Activated CD4-positive, alpha-beta T cell treated with anti-CD3 and anti-CD28 coated beads, Interleukin-2, amount 10 ng/mL, durations not matched to agents 7 days and 5 days (primary cell): ENCODE measurements at regions not wholly inside any gene's neighbourhood (a gene's known extent, or its start where the extent isn't known, plus 50 kb on each side); places are given as distances from the start of the nearest gene placed in this dataset.
"Not testable (repeated sequence)": the region's sequence is repeated elsewhere in the genome, so short reads cannot be mapped to it uniquely, and the experiment has no call there.

ENCODE experiments used
- CTCF ChIA-PET: fragments of 350-600 bp; sonication (Branson Sonifier 250); formaldehyde crosslinking; loops from one replicate; lab custom pipeline; 2021; ENCODE audit warnings: antibody characterized with exemption; lab: Charles Lee
- POLR2A ChIA-PET: fragments of 350-600 bp; sonication (Branson Sonifier 250); formaldehyde crosslinking; loops from one replicate; lab custom pipeline; 2021; ENCODE audit warnings: antibody characterized with exemption; lab: Charles Lee
- DNase-seq: peaks from one replicate; pipeline ENCODE4 v3.0.0-alpha.2; 2020
- H3K27ac Mint-ChIP-seq: one replicate; pipeline ENCODE4 v1.8.0; 2021; ENCODE audit warnings: mild to moderate bottlenecking, moderate library complexity, mixed read lengths
- H3K27me3 Mint-ChIP-seq: one replicate; pipeline ENCODE4 v1.8.0; 2021; ENCODE audit warnings: mixed read lengths
- H3K36me3 Mint-ChIP-seq: one replicate; pipeline ENCODE4 v1.8.0; 2021; ENCODE audit warnings: low read depth, mixed read lengths
- H3K4me1 Mint-ChIP-seq: one replicate; pipeline ENCODE4 v1.8.0; 2021; ENCODE audit warnings: mixed read lengths
- H3K4me3 Mint-ChIP-seq: one replicate; pipeline ENCODE4 v1.8.0; 2021; ENCODE audit warnings: mild to moderate bottlenecking, moderate library complexity, mixed read lengths
- H3K9me3 Mint-ChIP-seq: one replicate; pipeline ENCODE4 v1.8.0; 2021; ENCODE audit warnings: mixed read lengths

DNA sequence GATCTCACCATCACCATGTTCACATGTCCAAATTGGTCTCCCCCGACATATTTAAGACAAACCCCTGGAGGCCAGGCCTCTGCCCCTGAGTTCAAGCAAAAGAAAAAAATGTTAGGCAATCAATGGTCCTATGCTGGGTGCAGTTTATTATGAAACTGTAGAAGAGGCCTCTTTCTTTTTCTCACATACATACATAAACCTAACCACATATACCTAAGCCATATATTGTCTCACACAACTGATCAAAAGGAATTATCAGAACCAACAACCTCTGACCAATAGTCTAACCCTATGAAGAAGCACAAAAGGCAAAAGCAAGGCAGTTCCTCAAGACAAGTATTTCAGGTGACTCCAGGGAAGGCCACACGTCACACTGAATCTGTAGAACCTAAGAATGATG is 49.9 kb downstream of the ILRUN start:
- H3K36me3 Mint-ChIP-seq: peaks cover 41% of the 10 kb centered on the region
- no peak overlapping the region for H3K27ac Mint-ChIP-seq
- ChIA-PET CTCF (interaction anchor here (1.1 to 2.5 kb wide), 2 partner anchors 10 to 445 kb away, joined by 4 to 6 read pairs; no protein-coding TSS in a partner anchor), POLR2A (no interaction called here)
- no peaks in the 10 kb centered on the region for H3K9me3 Mint-ChIP-seq
- no peak overlapping the region for H3K4me3 Mint-ChIP-seq
- no peak for DNase-seq
- H3K4me1 Mint-ChIP-seq: peaks cover 8% of the 10 kb centered on the region
- H3K27me3 Mint-ChIP-seq: no peaks in the 10 kb centered on the region

DNA sequence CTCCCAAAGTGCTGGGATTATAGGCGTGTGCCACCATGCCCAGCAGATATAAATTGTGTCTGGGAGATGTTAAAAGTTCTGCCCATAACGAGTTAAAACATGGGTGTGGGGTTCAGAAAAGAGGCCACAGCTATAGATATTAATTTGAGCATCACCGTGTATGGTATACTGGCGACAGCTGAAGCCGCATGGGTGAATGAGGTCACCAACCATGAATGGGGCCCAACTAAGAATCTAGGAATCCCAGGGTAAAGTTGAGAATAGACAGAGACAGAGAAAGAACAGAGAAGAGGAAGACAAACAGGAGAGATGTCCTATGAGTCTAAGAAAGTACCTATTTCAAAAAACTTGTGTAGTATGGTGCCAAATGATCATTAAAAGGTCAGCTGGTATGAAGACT is 50.9 kb downstream of the ILRUN start:
- H3K4me3 Mint-ChIP-seq: no peak overlapping the region
- ChIA-PET CTCF (no interaction called here), POLR2A (no interaction called here)
- H3K27ac Mint-ChIP-seq: no peak overlapping the region
- H3K27me3 Mint-ChIP-seq: no peaks in the 10 kb centered on the region
- H3K36me3 Mint-ChIP-seq: peaks cover 37% of the 10 kb centered on the region
- H3K4me1 Mint-ChIP-seq: peaks cover 2% of the 10 kb centered on the region
- no peaks in the 10 kb centered on the region for H3K9me3 Mint-ChIP-seq
- DNase-seq: no peak

DNA sequence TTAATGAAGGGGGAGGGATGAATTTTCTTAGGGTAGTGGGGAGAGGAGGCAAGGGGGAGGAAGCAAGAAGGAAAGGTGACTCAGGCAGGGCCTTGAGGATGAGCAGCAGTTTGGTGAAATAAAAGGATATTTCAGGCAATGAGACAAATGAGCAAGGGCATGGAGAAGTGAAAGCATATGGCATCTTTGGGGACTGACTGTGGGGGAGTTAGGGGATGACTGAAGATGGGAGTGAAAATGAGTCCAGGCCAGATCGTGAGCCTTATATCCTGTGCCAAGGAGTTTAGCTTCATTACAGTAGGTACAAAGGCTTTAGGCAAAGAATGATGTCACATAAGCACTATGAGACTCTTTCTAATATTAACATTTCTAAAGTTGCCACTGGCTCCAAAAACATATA is 51.9 kb downstream of the ILRUN start:
- no peak overlapping the region for H3K4me3 Mint-ChIP-seq
- H3K27ac Mint-ChIP-seq: no peak overlapping the region
- no peak for DNase-seq
- peaks cover 2% of the 10 kb centered on the region for H3K4me1 Mint-ChIP-seq
- no peaks in the 10 kb centered on the region for H3K9me3 Mint-ChIP-seq
- H3K27me3 Mint-ChIP-seq: no peaks in the 10 kb centered on the region
- H3K36me3 Mint-ChIP-seq: peaks cover 39% of the 10 kb centered on the region
- CTCF ChIA-PET: no interaction called here
- POLR2A ChIA-PET: no interaction called here

DNA sequence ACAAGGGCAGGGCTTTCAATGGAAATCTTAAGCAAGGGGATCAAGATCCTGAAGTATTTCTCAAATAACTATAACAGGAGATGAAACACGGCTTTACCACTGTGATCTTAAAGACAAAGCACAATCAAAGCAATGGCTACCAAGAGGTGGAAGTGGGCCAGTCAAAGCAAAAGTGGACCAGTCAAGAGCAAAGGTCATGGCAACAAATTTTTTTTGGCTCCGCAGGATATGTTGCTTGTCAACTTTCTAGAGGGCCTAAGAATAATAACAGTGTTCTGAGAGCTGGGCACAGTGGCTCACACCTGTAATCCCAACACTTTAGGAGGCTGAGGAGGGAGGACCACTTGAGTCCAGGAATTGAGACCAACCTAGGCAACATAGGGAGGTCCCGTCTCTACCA is 54.1 kb downstream of the ILRUN start:
- no peaks in the 10 kb centered on the region for H3K27me3 Mint-ChIP-seq
- H3K4me3 Mint-ChIP-seq: no peak overlapping the region
- H3K9me3 Mint-ChIP-seq: no peaks in the 10 kb centered on the region
- H3K36me3 Mint-ChIP-seq: peaks cover 36% of the 10 kb centered on the region
- POLR2A ChIA-PET: no interaction called here
- CTCF ChIA-PET: interaction anchor here (0.9 to 1.2 kb wide), 2 partner anchors 12 to 379 kb away, joined by 3 read pairs; no protein-coding TSS in a partner anchor
- DNase-seq: no peak
- no peak overlapping the region for H3K27ac Mint-ChIP-seq
- H3K4me1 Mint-ChIP-seq: peaks cover 2% of the 10 kb centered on the region

DNA sequence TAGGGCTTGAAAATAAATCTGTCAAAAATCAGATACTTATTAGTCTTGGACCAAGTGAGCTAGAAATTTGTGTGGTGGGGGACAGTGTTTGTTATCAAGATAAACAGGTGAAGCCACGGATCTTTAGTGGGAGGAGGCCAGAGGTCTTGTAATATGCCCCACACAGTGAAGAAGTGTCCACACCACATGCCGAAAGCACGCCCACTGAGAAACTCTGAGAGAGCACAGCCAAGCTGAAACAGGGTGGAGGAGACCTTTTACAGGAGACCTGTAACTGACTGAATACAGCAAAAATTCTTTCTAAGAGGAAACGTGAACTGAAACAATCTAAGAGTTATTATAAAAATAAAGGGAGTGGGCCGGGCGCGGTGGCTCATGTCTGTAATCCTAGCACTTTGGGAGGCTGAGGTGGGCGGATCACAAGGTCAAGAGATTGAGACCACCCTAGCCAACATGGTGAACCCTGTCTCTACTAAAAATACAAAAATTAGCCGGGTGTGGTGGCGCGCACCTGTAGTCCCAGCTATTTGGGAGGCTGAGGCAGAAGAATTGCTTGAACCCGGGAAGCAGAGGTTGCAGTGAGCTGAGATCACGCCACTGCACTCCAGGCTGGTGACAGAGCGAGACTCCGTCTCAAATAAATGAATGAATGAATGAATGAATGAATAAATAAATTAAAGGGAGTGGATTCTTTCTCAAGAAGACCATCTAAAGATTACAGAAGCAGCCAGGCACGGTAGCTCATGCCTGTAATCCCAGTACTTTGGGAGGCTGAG is 56.3 kb downstream of the ILRUN start:
- H3K9me3 Mint-ChIP-seq, H3K27me3 Mint-ChIP-seq, H3K4me1 Mint-ChIP-seq, POLR2A ChIA-PET, H3K27ac Mint-ChIP-seq, H3K4me3 Mint-ChIP-seq, DNase-seq: not testable (repeated sequence)
- CTCF ChIA-PET: interaction anchor here (0.5 to 1.3 kb wide), 4 partner anchors 10 to 20 kb away, joined by 3 read pairs; no protein-coding TSS in a partner anchor
- H3K36me3 Mint-ChIP-seq: peaks cover 25% of the 10 kb centered on the region

DNA sequence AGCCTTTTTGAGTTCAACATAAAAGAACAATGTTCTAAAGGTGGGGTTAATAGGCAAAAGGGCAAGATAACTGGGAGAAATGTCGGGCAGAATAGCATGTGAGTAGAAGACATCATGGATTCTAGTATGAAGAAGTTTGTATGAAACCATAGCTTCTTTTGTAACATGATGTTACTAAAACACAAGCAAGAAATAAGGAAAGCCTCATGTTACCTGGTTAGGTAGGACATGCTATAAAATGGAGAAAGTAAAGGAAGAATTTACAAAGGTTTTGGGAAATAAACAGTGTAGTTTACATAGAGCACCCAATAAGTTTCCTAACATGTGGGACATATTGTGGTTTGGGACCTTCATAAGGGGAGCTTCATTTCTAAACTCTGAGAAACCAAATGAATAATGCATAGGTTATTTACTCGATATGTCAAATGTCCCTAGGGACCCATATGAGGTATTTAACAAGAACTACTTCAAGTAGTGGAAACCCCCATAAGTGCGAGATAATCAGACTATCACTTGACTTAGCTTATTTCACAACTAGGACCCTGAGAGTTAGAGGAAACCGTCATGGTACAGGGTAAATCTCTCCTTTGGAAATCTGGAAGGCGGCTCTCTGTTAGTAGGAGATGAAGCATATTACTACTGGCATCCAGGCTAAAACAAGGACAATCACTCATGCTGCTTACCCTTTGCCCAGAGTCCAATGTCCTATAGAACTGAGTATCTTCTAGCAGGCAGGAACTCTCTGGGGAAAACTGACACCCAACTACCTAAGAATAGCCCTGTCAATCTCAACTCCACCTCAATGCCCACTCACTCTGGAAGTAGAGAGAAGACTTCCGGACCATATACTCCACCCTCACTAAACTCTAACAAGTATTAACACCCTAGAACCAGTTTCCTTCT is 57.5 kb downstream of the ILRUN start:
- H3K36me3 Mint-ChIP-seq: peaks cover 18% of the 10 kb centered on the region
- no peaks in the 10 kb centered on the region for H3K4me1 Mint-ChIP-seq
- no peaks in the 10 kb centered on the region for H3K27me3 Mint-ChIP-seq
- DNase-seq: no peak
- no peak overlapping the region for H3K27ac Mint-ChIP-seq
- no peaks in the 10 kb centered on the region for H3K9me3 Mint-ChIP-seq
- POLR2A ChIA-PET: no interaction called here
- CTCF ChIA-PET: interaction anchor here (0.5 to 1.3 kb wide), 4 partner anchors 12 to 79 kb away, joined by 3 to 6 read pairs (median 3); no protein-coding TSS in a partner anchor
- H3K4me3 Mint-ChIP-seq: no peak overlapping the region

DNA sequence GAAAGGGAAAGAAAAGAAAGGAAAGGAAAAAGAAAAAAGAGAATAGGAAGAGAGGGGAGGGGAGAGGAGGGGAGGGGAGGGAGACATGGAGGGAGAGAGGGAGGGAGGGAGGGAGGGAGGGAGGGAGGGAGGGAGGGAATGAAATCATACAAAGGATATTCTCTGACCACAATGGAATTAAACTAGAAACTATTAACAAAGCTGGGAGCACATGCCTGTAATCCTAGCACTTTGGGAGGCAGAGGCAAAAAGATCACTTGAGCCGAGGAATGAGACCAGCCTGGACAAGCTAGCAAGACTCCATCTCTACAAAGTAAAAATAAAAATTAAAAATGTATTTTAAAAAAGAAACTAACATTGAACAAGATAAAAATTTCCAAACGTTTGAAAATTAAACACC is 62.8 kb downstream of the ILRUN start:
- ChIA-PET CTCF (no interaction called here), POLR2A (no interaction called here)
- no peaks in the 10 kb centered on the region for H3K27me3 Mint-ChIP-seq
- peaks cover 1% of the 10 kb centered on the region for H3K4me1 Mint-ChIP-seq
- no peak overlapping the region for H3K4me3 Mint-ChIP-seq
- H3K27ac Mint-ChIP-seq: no peak overlapping the region
- no peaks in the 10 kb centered on the region for H3K9me3 Mint-ChIP-seq
- no peak for DNase-seq
- peaks cover 14% of the 10 kb centered on the region for H3K36me3 Mint-ChIP-seq

DNA sequence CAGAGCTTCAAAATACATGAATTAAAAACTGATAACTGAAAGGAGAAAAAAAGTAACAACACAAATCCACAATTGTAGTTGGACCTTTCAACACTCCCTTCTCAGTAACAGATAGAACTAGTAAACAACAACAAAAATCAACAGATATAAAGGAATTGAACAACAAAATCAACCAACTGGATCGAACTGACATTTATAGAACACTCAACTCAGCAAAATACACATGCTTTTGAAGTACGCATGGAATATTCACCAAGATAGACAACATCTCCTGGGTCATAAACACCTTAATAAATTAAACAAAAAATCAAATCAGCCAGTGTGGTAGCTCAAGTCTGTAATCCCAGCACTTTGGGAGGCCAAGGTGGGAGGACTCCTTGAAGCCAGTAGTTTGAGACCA is 63.3 kb downstream of the ILRUN start:
- Mint-ChIP-seq H3K36me3 (peaks cover 16% of the 10 kb centered on the region), H3K9me3 (no peaks in the 10 kb centered on the region)

DNA sequence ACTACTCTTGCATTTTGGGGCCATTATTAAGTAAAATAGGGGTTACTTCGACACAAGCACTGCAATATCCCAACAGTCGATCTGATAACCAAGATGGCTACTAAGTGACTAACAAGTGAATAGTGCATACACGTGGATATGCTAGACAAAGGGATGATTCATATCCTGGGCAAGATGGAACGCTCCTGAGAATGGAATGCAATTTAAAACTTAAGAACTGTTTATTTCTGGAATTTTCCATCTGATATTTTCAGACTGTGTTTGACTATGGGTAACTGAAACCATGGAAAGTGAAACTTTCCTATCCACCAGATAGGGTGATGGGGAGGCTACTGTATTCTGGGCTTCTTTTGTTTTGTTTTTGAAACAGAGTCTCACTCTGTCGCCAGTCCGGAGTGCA is 66.5 kb downstream of the ILRUN start:
- DNase-seq: no peak
- H3K4me3 Mint-ChIP-seq: no peak overlapping the region
- peaks cover 1% of the 10 kb centered on the region for H3K4me1 Mint-ChIP-seq
- ChIA-PET CTCF (interaction anchor here (1.0 kb wide), 1 partner anchor 10 kb away, joined by 3 read pairs; no protein-coding TSS in a partner anchor), POLR2A (no interaction called here)
- peaks cover 16% of the 10 kb centered on the region for H3K36me3 Mint-ChIP-seq
- H3K9me3 Mint-ChIP-seq: no peaks in the 10 kb centered on the region
- H3K27ac Mint-ChIP-seq: no peak overlapping the region
- no peaks in the 10 kb centered on the region for H3K27me3 Mint-ChIP-seq

More for the DNA sequence above, 63.3 kb downstream of the ILRUN start:
- POLR2A ChIA-PET: no interaction called here
- CTCF ChIA-PET: no interaction called here
- no peak for DNase-seq
- H3K4me1 Mint-ChIP-seq: peaks cover 1% of the 10 kb centered on the region
- H3K27ac Mint-ChIP-seq: no peak overlapping the region
- H3K4me3 Mint-ChIP-seq: no peak overlapping the region
- no peaks in the 10 kb centered on the region for H3K27me3 Mint-ChIP-seq

DNA sequence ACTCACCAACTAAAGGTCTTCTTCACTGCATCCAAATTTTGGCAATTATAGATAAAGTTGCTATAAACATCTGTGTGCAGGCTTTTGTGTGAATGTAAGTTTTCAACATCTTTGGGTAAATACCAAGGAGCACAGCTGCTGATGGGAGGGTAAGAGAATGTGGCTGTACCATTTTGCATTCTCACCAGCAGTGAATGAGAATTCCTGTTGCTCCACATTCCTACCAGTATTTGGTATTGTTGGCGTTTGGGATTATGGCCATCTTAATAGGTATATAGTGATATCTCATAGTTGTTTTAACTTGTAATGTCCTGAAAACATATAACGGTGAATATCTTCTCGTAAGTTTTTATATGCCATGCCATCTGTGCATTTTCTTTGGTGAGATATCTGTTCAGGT is 69.3 kb downstream of the ILRUN start:
- no peaks in the 10 kb centered on the region for H3K27me3 Mint-ChIP-seq
- ChIA-PET POLR2A (no interaction called here), CTCF (interaction anchor here (1.1 to 1.7 kb wide), 2 partner anchors 12 to 18 kb away, joined by 3 to 6 read pairs; no protein-coding TSS in a partner anchor)
- H3K4me3 Mint-ChIP-seq: no peak overlapping the region
- no peaks in the 10 kb centered on the region for H3K9me3 Mint-ChIP-seq
- H3K27ac Mint-ChIP-seq: no peak overlapping the region
- H3K36me3 Mint-ChIP-seq: peaks cover 20% of the 10 kb centered on the region
- peaks cover 1% of the 10 kb centered on the region for H3K4me1 Mint-ChIP-seq
- DNase-seq: no peak

DNA sequence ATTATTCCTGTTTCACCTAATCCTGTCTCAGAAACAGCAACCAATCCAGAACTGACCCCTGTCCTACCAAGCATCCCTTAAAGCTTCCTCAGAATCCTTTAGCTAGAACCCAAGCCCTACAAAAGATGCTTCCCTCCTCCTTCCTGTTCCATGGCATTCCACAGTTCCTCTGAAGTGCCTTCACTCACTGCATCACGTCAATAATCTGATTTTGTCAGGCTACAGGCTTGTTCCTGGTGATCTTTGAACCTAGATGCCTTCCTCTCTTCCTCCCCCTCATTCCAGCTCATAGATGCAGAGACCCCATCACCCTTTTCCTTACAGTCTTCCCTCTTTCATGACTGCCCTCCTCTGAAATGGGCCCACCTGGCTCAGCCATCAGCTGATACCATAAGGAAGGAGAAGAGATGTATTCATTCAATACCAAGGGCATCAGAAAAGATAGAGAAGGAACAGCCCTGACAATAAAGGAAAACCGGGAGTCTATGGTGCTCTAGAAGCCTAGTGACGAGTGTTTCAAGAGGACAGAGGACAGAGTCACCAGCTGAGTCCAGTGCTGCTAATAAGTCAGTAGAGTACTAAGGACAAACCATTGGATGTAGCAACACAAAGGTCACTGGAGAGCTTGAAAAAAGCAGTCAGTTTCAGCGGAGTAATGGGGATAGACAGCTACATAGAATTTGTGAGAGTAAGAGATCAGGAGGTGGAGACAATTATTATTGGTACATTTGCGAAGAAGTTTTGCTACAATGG is 62.5 kb upstream of the SPDEF start:
- Mint-ChIP-seq H3K9me3 (no peaks in the 10 kb centered on the region), H3K4me1 (no peaks in the 10 kb centered on the region), H3K27me3 (no peaks in the 10 kb centered on the region), H3K27ac (no peak overlapping the region), H3K4me3 (no peak overlapping the region), H3K36me3 (peaks cover 9% of the 10 kb centered on the region)
- ChIA-PET CTCF (interaction anchor here (2.8 kb wide), 1 partner anchor 9 kb away, joined by 14 read pairs; no protein-coding TSS in a partner anchor), POLR2A (no interaction called here)
- no peak for DNase-seq

DNA sequence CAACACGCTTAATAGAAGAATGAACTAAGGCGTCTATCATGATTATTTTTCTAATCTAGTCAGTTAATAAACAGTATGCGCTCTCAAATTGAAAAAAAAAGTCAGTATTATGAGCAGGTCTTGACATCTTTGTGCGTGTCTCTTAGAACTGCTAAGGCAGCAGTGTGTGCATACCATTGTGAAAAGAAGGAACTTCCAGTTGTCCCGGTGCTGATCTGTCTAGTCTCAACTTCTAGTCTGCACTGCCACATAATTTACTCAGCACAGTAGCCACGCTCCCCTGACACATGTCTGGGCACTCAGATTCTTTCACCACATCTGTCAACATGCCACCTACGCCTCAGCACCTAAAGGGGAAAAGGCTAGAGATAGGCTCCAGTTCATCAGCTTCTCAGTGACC is 61.1 kb upstream of the SPDEF start:
- Mint-ChIP-seq H3K36me3 (peaks cover 2% of the 10 kb centered on the region), H3K4me3 (no peak overlapping the region), H3K27ac (no peak overlapping the region), H3K27me3 (no peaks in the 10 kb centered on the region), H3K9me3 (no peaks in the 10 kb centered on the region), H3K4me1 (no peaks in the 10 kb centered on the region)
- ChIA-PET CTCF (no interaction called here), POLR2A (no interaction called here)
- DNase-seq: no peak
